Left ventricle myocardium inferior (tissue), 1 donor: ENCODE measurements at regions not wholly inside any gene's neighbourhood (a gene's known extent, or its start where the extent isn't known, plus 50 kb on each side); places are given as distances from the start of the nearest gene placed in this dataset.

ENCODE experiments used
- DNase-seq: peaks from one replicate; pipeline ENCODE4 v3.0.0-alpha.2; 2020
- H3K27ac ChIP-seq: fragments of 200-600 bp; replicated peaks from 2 replicates; pipeline ENCODE4 v1.8.0; 2021
- H3K27me3 ChIP-seq: fragments of 200-600 bp; 2 replicates; pipeline ENCODE4 v1.8.0; 2021; ENCODE audit warnings: low read depth
- H3K36me3 ChIP-seq: fragments of 200-600 bp; 2 replicates; pipeline ENCODE4 v1.8.0; 2021
- H3K4me1 ChIP-seq: fragments of 200-600 bp; 2 replicates; pipeline ENCODE4 v1.8.0; 2021
- H3K4me3 ChIP-seq: fragments of 200-600 bp; 2 replicates; pipeline ENCODE4 v1.8.0; 2021; ENCODE audit warnings: mild to moderate bottlenecking, moderate library complexity
- H3K9me3 ChIP-seq: fragments of 200-600 bp; replicated peaks from 2 replicates; pipeline ENCODE4 v1.8.0; 2021
- CTCF ChIP-seq: fragments of 200-600 bp; IDR thresholded peaks from 2 replicates; pipeline ENCODE4 v1.8.0; 2021; ENCODE audit warnings: antibody characterized with exemption, mild to moderate bottlenecking, borderline replicate concordance
- intact Hi-C: fragments of 100-400 bp; cut with micrococcal nuclease; formaldehyde crosslinking; loops from one replicate; pipeline ENCODE4 v1.11.0; 2022
- donor health status: DM: no; HTN: yes; CAD: no; lungs with severe emphysema.

GRCh38 chr2:204175552-204176271 is 239.1 kb downstream of the ICOS start:
- intact Hi-C loops: no loop called here
- Histone ChIP-seq H3K4me3 (no peak overlapping the region), H3K27me3 (peaks cover 14% of the 10 kb centered on the region), H3K9me3 (no peaks in the 10 kb centered on the region), H3K36me3 (no peaks in the 10 kb centered on the region), H3K27ac (no peak overlapping the region), H3K4me1 (no peaks in the 10 kb centered on the region)
- no peak for DNase-seq
- no peak for TF ChIP-seq CTCF

- no peak overlapping the region for H3K27ac ChIP-seq
- intact Hi-C loops: no loop called here
- no peak for TF ChIP-seq CTCF
Observed at GRCh38 chr2:204176306-204176705, 239.7 kb downstream of the ICOS start.

GRCh38 chr2:204177251-204177976 is 240.9 kb downstream of the ICOS start:
- no peak for TF ChIP-seq CTCF
- no peaks in the 10 kb centered on the region for H3K4me1 ChIP-seq
- H3K27ac ChIP-seq: no peak overlapping the region
- intact Hi-C loops: no loop called here
- H3K36me3 ChIP-seq: no peaks in the 10 kb centered on the region
- no peaks in the 10 kb centered on the region for H3K27me3 ChIP-seq
- no peak for DNase-seq
- no peak overlapping the region for H3K4me3 ChIP-seq
- H3K9me3 ChIP-seq: no peaks in the 10 kb centered on the region

More at GRCh38 chr2:204176306-204176705, 239.7 kb downstream of the ICOS start:
- H3K4me3 ChIP-seq: no peak overlapping the region
- DNase-seq: no peak
- H3K9me3 ChIP-seq: no peaks in the 10 kb centered on the region
- peaks cover 8% of the 10 kb centered on the region for H3K27me3 ChIP-seq
- H3K36me3 ChIP-seq: no peaks in the 10 kb centered on the region
- H3K4me1 ChIP-seq: no peaks in the 10 kb centered on the region

GRCh38 chr2:204177977-204178522 is 241.5 kb downstream of the ICOS start:
- TF ChIP-seq CTCF: peak; percentile 79
- Histone ChIP-seq H3K4me1 (no peaks in the 10 kb centered on the region), H3K27me3 (no peaks in the 10 kb centered on the region), H3K9me3 (no peaks in the 10 kb centered on the region), H3K4me3 (no peak overlapping the region), H3K36me3 (no peaks in the 10 kb centered on the region), H3K27ac (no peak overlapping the region)
- intact Hi-C loops: no loop called here
- DNase-seq: peak; percentile 44

- no peaks in the 10 kb centered on the region for H3K27me3 ChIP-seq
- H3K4me1 ChIP-seq: no peaks in the 10 kb centered on the region
- no peak overlapping the region for H3K4me3 ChIP-seq
- no peak for DNase-seq
- H3K27ac ChIP-seq: no peak overlapping the region
- H3K9me3 ChIP-seq: no peaks in the 10 kb centered on the region
- H3K36me3 ChIP-seq: no peaks in the 10 kb centered on the region
- TF ChIP-seq CTCF: no peak
- intact Hi-C loops: loop anchor here (5.0 kb wide), 1 partner anchor 73 kb away; no protein-coding TSS in a partner anchor
Observed at GRCh38 chr2:204180649-204181048, 244.1 kb downstream of the ICOS start.
